ENCODE measurements at regions not wholly inside any gene's neighbourhood (a gene's known extent, or its start where the extent isn't known, plus 50 kb on each side); places are given as distances from the start of the nearest gene placed in this dataset.

DNA sequence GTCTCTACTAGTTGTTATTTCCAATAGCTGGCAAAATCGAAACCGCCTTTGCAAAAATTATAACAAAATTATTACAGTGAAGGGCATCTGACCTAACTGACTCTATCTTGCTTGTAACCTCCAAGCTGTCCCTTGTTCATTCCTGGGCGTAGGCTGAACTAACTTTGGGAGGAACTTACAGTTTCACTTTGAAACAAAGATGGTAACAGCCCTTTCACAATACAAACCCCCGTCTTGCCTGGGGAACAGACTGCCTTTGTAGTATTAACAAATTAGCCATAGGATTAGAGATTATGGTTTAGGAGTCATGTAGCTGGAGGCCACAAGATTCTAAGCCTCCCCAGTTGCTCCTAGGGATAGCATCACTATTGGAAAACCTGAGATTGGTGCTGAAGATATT is 131.6 kb upstream of the HSD17B12 start:
- Histone ChIP-seq H3K36me3 (no peaks in the 10 kb centered on the region), H3K9me3 (no peaks in the 10 kb centered on the region), H3K27me3 (peaks cover 53% of the 10 kb centered on the region), H3K4me3 (no peak overlapping the region), H3K27ac (no peak overlapping the region), H3K4me1 (peaks cover 0 to 14% (median 0%) of the 10 kb centered on the region in 3 donors)
- ATAC-seq = no peak
- WGBS, 2 donors (ENCODE audit: low coverage in 1 of 2) = 78 to 90% methylated on average over 4 of the region's 4 CpGs
- TF ChIP-seq POLR2AphosphoS5 (IDR thresholded peaks at IDR 0.05) (no peak), EP300 (IDR thresholded peaks at IDR 0.05) (no peak), POLR2A (IDR thresholded peaks at IDR 0.05) (no peak)
- TF ChIP-seq, protein P1, sequence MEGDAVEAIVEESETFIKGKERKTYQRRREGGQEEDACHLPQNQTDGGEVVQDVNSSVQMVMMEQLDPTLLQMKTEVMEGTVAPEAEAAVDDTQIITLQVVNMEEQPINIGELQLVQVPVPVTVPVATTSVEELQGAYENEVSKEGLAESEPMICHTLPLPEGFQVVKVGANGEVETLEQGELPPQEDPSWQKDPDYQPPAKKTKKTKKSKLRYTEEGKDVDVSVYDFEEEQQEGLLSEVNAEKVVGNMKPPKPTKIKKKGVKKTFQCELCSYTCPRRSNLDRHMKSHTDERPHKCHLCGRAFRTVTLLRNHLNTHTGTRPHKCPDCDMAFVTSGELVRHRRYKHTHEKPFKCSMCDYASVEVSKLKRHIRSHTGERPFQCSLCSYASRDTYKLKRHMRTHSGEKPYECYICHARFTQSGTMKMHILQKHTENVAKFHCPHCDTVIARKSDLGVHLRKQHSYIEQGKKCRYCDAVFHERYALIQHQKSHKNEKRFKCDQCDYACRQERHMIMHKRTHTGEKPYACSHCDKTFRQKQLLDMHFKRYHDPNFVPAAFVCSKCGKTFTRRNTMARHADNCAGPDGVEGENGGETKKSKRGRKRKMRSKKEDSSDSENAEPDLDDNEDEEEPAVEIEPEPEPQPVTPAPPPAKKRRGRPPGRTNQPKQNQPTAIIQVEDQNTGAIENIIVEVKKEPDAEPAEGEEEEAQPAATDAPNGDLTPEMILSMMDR (IDR thresholded peaks at IDR 0.05) = no peak

DNA sequence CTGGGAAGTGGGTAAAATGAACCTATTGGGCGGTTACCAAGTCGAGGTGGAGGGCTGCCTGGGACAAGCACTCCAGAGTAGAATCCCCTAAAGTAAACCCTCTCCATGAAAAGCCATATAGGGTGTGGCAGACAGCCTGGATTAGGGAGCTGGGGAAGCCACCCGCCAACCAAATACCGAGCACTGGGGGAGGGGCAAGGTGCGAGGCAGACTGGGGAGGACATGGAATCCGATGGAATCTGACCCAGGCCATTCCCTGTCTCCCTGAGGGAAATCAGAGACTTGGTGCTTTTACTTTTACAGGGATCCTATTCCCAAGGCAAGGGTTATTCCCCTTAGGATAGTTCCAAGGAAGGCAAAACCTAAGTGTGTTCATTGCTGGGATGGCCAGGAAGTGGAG is 130.9 kb upstream of the HSD17B12 start:
- ATAC-seq = no peak

DNA sequence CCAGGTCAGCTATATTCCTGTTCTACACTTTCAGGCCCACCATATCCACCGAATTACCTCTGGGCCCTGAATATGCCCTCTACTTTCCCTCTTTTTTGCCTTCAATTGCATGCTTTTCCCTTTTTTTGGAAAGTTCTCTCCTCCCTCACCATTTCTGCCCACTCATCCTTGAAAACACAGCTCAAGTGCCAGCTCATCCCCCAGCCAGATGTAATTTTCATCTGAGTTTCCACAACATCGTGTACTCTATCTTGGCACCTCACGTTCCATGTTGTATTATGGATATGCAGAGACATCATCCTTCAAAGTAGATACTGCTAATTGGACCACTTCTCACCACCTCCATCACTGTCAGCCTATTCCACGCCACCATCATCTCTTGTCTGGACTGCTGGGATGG is 129.8 kb upstream of the HSD17B12 start:
- ATAC-seq = no peak
- Histone ChIP-seq H3K4me1 (peaks cover 0 to 21% (median 1%) of the 10 kb centered on the region in 3 donors), H3K27ac (no peak overlapping the region), H3K4me3 (no peak overlapping the region), H3K9me3 (no peaks in the 10 kb centered on the region), H3K36me3 (no peaks in the 10 kb centered on the region), H3K27me3 (peaks cover 71% of the 10 kb centered on the region)
- 84 to 89% methylated on average over 4 of the region's 4 CpGs for WGBS, 2 donors (ENCODE audit: low coverage in 1 of 2)
- TF ChIP-seq, protein P1 (IDR thresholded peaks at IDR 0.05) = no peak
- TF ChIP-seq POLR2AphosphoS5 (IDR thresholded peaks at IDR 0.05) (no peak), EP300 (IDR thresholded peaks at IDR 0.05) (no peak), POLR2A (IDR thresholded peaks at IDR 0.05) (no peak)

More for the DNA sequence above, 130.9 kb upstream of the HSD17B12 start:
- Histone ChIP-seq H3K4me1 (peaks cover 0 to 14% (median 0%) of the 10 kb centered on the region in 3 donors), H3K36me3 (no peaks in the 10 kb centered on the region), H3K27me3 (peaks cover 60% of the 10 kb centered on the region), H3K9me3 (no peaks in the 10 kb centered on the region), H3K27ac (no peak overlapping the region), H3K4me3 (no peak overlapping the region)
- TF ChIP-seq POLR2A (IDR thresholded peaks at IDR 0.05) = no peak
- 53 to 100% methylated on average over 1 to 4 of the region's 6 CpGs for whole genome bisulfite sequencing, 2 donors (ENCODE audit: low coverage in 1 of 2)

DNA sequence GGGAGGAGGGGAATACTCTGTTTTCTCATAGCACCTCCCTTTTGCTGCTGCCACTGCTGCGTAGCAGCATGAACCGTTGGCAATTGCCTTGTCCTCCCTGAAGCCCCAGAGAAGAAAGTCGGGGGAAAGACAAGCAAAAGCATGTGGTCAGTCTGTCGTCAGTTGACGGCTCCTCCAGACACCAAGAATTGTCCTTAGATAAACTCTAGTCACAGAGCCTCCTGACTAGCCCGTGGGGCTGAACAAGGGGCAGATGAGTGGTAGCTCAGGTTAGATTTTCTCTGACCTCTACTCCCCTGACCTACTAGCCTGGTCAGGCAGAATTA is 126.4 kb upstream of the HSD17B12 start:
- Histone ChIP-seq H3K27ac (no peak overlapping the region), H3K4me1 (peaks cover 0 to 37% (median 7%) of the 10 kb centered on the region in 3 donors), H3K9me3 (no peaks in the 10 kb centered on the region), H3K36me3 (no peaks in the 10 kb centered on the region), H3K27me3 (peaks cover 75% of the 10 kb centered on the region), H3K4me3 (no peak overlapping the region)
- ATAC-seq = no peak
- 37 to 67% methylated on average over 1 to 3 of the region's 6 CpGs for WGBS, 2 donors (ENCODE audit: low coverage in 1 of 2)
- TF ChIP-seq POLR2AphosphoS5 (IDR thresholded peaks at IDR 0.05) = no peak
- no peak for TF ChIP-seq EP300 (IDR thresholded peaks at IDR 0.05)
- TF ChIP-seq, protein P1 (IDR thresholded peaks at IDR 0.05) = no peak
- no peak for TF ChIP-seq POLR2A (IDR thresholded peaks at IDR 0.05)

DNA sequence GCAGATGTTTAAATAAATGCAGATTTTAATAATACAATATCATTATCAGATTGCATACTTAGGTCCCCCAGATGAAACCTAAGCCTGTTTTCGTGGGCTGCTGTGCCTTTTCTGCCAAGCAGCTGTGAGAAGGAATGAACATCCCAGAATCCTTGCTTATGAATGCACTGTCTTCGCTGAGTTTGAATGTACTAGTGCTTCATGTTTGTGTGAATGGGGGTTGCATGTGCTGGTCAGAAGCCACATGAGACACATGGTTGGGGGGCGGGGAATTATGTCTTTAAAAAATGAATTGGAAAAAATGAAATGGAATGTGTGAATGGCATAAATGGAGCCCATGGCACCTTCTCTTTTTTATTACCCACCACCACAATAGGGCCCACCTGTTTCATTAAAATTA is 125.4 kb upstream of the HSD17B12 start:
- Histone ChIP-seq H3K9me3 (no peaks in the 10 kb centered on the region), H3K4me1 (peaks cover 0 to 37% (median 7%) of the 10 kb centered on the region in 3 donors), H3K4me3 (no peak overlapping the region), H3K27me3 (peaks cover 77% of the 10 kb centered on the region), H3K36me3 (no peaks in the 10 kb centered on the region), H3K27ac (peak overlapping the region in 2 of 4 donors; percentile 38 to 48)
- WGBS, 2 donors (ENCODE audit: low coverage in 1 of 2) = 17 to 49% methylated on average over 2 of the region's 3 CpGs
- ATAC-seq = no peak
- TF ChIP-seq, protein P1 (IDR thresholded peaks at IDR 0.05) = no peak
- no peak for TF ChIP-seq POLR2A (IDR thresholded peaks at IDR 0.05)
- TF ChIP-seq EP300 (IDR thresholded peaks at IDR 0.05) = no peak
- TF ChIP-seq POLR2AphosphoS5 (IDR thresholded peaks at IDR 0.05) = no peak
